Neural cell (in vitro differentiated cells): ENCODE measurements at regions not wholly inside any gene's neighbourhood (a gene's known extent, or its start where the extent isn't known, plus 50 kb on each side); places are given as distances from the start of the nearest gene placed in this dataset.

Experiments
- EZH2 ChIP-seq: fragments of 200-600, 300-800 bp; shearing (Covaris generic), sonication (generic); IDR thresholded peaks from 2 replicates; pipeline ENCODE4 v1.6.1; 2014; ENCODE audit warnings: antibody characterized with exemption, low read length, borderline replicate concordance, mild to moderate bottlenecking; ENCODE audit not compliant: insufficient read depth, poor library complexity, severe bottlenecking
- POLR2AphosphoS5 ChIP-seq: IDR thresholded peaks from 2 replicates; pipeline ENCODE4 v1.6.1; 2012
- TAF1 ChIP-seq: IDR thresholded peaks from 2 replicates; pipeline ENCODE4 v1.6.1; 2012; ENCODE audit warnings: low read depth
- TF ChIP-seq, protein P1 (sequence below): fragments of 450-650 bp; IDR thresholded peaks from 2 replicates; pipeline ENCODE4 v1.5.1; 2014; ENCODE audit warnings: antibody characterized with exemption, mild to moderate bottlenecking, moderate library complexity; ENCODE audit not compliant: poor library complexity, severe bottlenecking
- TF ChIP-seq, protein P2 (sequence below): IDR thresholded peaks from 2 replicates; pipeline ENCODE4 v1.6.1; 2012; ENCODE audit warnings: borderline replicate concordance

DNA sequence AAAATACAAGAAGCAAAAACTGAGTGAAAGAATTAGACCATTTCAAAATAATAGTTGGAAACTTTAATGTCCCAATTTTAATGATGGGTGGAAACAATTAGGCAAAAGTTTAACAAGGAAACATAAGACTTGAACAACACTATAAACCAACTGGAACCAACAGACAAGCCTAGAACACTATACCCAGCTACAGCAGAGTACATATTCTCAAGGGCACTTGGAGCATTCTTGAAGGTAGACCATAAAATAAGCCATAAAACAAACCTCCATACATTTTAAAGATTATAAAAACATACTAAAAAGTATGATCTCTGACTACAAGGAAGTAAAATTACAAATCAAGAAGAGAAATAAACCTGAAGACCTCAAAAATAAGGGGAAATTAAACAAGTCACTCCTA is 616.7 kb downstream of the SUCLG1 start:
- TF ChIP-seq, protein P1, sequence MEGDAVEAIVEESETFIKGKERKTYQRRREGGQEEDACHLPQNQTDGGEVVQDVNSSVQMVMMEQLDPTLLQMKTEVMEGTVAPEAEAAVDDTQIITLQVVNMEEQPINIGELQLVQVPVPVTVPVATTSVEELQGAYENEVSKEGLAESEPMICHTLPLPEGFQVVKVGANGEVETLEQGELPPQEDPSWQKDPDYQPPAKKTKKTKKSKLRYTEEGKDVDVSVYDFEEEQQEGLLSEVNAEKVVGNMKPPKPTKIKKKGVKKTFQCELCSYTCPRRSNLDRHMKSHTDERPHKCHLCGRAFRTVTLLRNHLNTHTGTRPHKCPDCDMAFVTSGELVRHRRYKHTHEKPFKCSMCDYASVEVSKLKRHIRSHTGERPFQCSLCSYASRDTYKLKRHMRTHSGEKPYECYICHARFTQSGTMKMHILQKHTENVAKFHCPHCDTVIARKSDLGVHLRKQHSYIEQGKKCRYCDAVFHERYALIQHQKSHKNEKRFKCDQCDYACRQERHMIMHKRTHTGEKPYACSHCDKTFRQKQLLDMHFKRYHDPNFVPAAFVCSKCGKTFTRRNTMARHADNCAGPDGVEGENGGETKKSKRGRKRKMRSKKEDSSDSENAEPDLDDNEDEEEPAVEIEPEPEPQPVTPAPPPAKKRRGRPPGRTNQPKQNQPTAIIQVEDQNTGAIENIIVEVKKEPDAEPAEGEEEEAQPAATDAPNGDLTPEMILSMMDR = no peak
- TF ChIP-seq, protein P2, sequence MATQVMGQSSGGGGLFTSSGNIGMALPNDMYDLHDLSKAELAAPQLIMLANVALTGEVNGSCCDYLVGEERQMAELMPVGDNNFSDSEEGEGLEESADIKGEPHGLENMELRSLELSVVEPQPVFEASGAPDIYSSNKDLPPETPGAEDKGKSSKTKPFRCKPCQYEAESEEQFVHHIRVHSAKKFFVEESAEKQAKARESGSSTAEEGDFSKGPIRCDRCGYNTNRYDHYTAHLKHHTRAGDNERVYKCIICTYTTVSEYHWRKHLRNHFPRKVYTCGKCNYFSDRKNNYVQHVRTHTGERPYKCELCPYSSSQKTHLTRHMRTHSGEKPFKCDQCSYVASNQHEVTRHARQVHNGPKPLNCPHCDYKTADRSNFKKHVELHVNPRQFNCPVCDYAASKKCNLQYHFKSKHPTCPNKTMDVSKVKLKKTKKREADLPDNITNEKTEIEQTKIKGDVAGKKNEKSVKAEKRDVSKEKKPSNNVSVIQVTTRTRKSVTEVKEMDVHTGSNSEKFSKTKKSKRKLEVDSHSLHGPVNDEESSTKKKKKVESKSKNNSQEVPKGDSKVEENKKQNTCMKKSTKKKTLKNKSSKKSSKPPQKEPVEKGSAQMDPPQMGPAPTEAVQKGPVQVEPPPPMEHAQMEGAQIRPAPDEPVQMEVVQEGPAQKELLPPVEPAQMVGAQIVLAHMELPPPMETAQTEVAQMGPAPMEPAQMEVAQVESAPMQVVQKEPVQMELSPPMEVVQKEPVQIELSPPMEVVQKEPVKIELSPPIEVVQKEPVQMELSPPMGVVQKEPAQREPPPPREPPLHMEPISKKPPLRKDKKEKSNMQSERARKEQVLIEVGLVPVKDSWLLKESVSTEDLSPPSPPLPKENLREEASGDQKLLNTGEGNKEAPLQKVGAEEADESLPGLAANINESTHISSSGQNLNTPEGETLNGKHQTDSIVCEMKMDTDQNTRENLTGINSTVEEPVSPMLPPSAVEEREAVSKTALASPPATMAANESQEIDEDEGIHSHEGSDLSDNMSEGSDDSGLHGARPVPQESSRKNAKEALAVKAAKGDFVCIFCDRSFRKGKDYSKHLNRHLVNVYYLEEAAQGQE = no peak
- no peak for TF ChIP-seq POLR2AphosphoS5
- no peak for TF ChIP-seq TAF1
- no peak for TF ChIP-seq EZH2
